K562 (cell line): ENCODE measurements at regions not wholly inside any gene's neighbourhood (a gene's known extent, or its start where the extent isn't known, plus 50 kb on each side); places are given as distances from the start of the nearest gene placed in this dataset.

Experiments used
- ATAC-seq: fragments of 200-7000 bp; cut with Tn5 transposase; 3 replicates; pipeline ENCODE4 v1.9.1; 2020; ENCODE audit warnings: moderate library complexity
- BruUV-seq: library from RNA; stranded (reverse); fragments of 400-500 nt; replicated peaks from 2 replicates; lab custom pipeline; 2021; lab: Mats Ljungman, UMichigan
- CTCF ChIA-PET: fragments of 300-600 bp; formaldehyde crosslinking; extraction: SDS; loops from one replicate; lab custom pipeline; 2021; ENCODE audit warnings: low intra/inter-chr PET ratio; lab: Yijun Ruan, JAX
- POLR2A ChIA-PET: fragments of 300-600, 350-650 bp; sonication (Branson Sonifier 250); formaldehyde crosslinking; extraction: SDS; loops from one replicate; lab custom pipeline; 2021; ENCODE audit warnings: antibody characterized with exemption, inconsistent platforms; lab: Yijun Ruan, JAX
- DNase-seq, 4 experiments: peaks; one replicate each; pipeline versions ENCODE4 v3.0.0 to v3.0.0-alpha.2; 2011 to 2018; ENCODE audit warnings: low spot score in 3 of 4, mixed read lengths in 3 of 4; ENCODE audit errors: extremely low read depth in 1 of 4
- FAIRE-seq: peaks from 2 replicates; lab custom pipeline; 2011; peaks lifted over from hg19 to GRCh38; lab: Jason Lieb, UNC
- H2AFZ ChIP-seq: 2 replicates; pipeline ENCODE4 v1.6.0; 2011; ENCODE audit warnings: low read depth, low read length, control low read depth, inconsistent platforms
- H3K27ac ChIP-seq: fragments of 200-600 bp; 3 replicates; pipeline ENCODE4 v1.8.0; 2011; ENCODE audit warnings: low read depth, mild to moderate bottlenecking, control low read depth, inconsistent platforms, low read length, moderate library complexity, mixed read lengths; ENCODE audit errors: extremely low read depth
- H3K27me3 ChIP-seq, 2 experiments: fragments of 300-600 bp in 1 of 2; 2 replicates in 1 of 2; 3 replicates in 1 of 2; pipeline versions ENCODE4 v1.6.0 to v1.8.0; 2011; ENCODE audit warnings: inconsistent platforms in 2 of 2, low read length in 2 of 2, mild to moderate bottlenecking in 1 of 2, mixed read lengths in 1 of 2, moderate library complexity in 1 of 2; ENCODE audit not compliant: control insufficient read depth in 2 of 2, insufficient read depth in 2 of 2
- H3K36me3 ChIP-seq: fragments of 300-600 bp; 3 replicates; pipeline ENCODE4 v1.8.0; 2011; ENCODE audit warnings: mild to moderate bottlenecking, low read length, inconsistent platforms; ENCODE audit not compliant: control insufficient read depth, insufficient read depth
- H3K4me1 ChIP-seq, 2 experiments: fragments of 200-600 bp in 1 of 2; replicated peaks in 1 of 2; 2 replicates in 1 of 2; 3 replicates in 1 of 2; pipeline versions ENCODE4 v1.5.1 to v1.8.0; 2011; ENCODE audit warnings: inconsistent platforms in 2 of 2, low read length in 2 of 2, mild to moderate bottlenecking in 1 of 2, mixed read lengths in 1 of 2, moderate library complexity in 1 of 2; ENCODE audit not compliant: control insufficient read depth in 2 of 2, insufficient read depth in 2 of 2
- H3K4me2 ChIP-seq: 2 replicates; pipeline ENCODE4 v1.6.1; 2011; ENCODE audit warnings: low read length, control low read depth, inconsistent platforms, mixed read lengths; ENCODE audit not compliant: insufficient read depth
- H3K4me3 ChIP-seq: fragments of 200-600 bp; sonication (generic), shearing (Covaris generic); 2 replicates; pipeline ENCODE4 v1.5.1; 2016; ENCODE audit warnings: control low read depth, inconsistent platforms
- H3K79me2 ChIP-seq: fragments of 200-600 bp; 3 replicates; pipeline ENCODE4 v1.8.0; 2011; ENCODE audit warnings: low read length, inconsistent platforms; ENCODE audit not compliant: control insufficient read depth, insufficient read depth
- H3K9ac ChIP-seq, 2 experiments: 2 replicates each; pipeline versions ENCODE4 v1.6.0 to v1.6.1; 2011; ENCODE audit warnings: low read depth in 2 of 2, low read length in 2 of 2, control low read depth in 1 of 2, inconsistent platforms in 1 of 2, mild to moderate bottlenecking in 1 of 2, mixed read lengths in 1 of 2; ENCODE audit not compliant: insufficient read depth in 1 of 2
- H3K9me1 ChIP-seq: one replicate; pipeline ENCODE4 v1.6.0; 2011; ENCODE audit warnings: inconsistent platforms, mild to moderate bottlenecking, low read length, moderate library complexity; ENCODE audit not compliant: control insufficient read depth, insufficient read depth
- H3K9me3 ChIP-seq: replicated peaks from 2 replicates; pipeline ENCODE4 v1.5.1; 2011; ENCODE audit warnings: low read depth, low read length, inconsistent platforms; ENCODE audit not compliant: control insufficient read depth, insufficient read depth
- H4K20me1 ChIP-seq: replicated peaks from 2 replicates; pipeline ENCODE4 v1.6.1; 2011; ENCODE audit warnings: low read length, inconsistent platforms, mixed read lengths; ENCODE audit not compliant: control insufficient read depth, insufficient read depth
- CUX1 ChIP-seq: fragments of 200-800 bp; sonication (Bioruptor generic); IDR thresholded peaks from 2 replicates; pipeline ENCODE4 v1.6.1; 2016; ENCODE audit warnings: missing genetic modification characterization, missing compliant biosample characterization
- E2F3 ChIP-seq: fragments of 250-450 bp; sonication (Bioruptor Pico); IDR thresholded peaks from 2 replicates; pipeline ENCODE4 v1.4.0; 2020; ENCODE audit warnings: mild to moderate bottlenecking
- EZH2 ChIP-seq: IDR thresholded peaks from 2 replicates; pipeline ENCODE4 v1.6.1; 2012; ENCODE audit warnings: low read depth, mild to moderate bottlenecking, inconsistent platforms, low read length, borderline replicate concordance
- GATAD2B ChIP-seq: fragments of 450-650 bp; IDR thresholded peaks from 2 replicates; pipeline ENCODE4 v1.6.1; 2017; ENCODE audit warnings: mild to moderate bottlenecking, borderline replicate concordance
- HDAC6 ChIP-seq: IDR thresholded peaks from 2 replicates; pipeline ENCODE4 v1.6.1; 2012; ENCODE audit warnings: low read depth, mild to moderate bottlenecking, control low read depth, inconsistent platforms, low read length, moderate library complexity
- HMG20B ChIP-seq: fragments of 250-450 bp; sonication (Bioruptor Pico); IDR thresholded peaks from 2 replicates; pipeline ENCODE4 v1.5.0; 2021; ENCODE audit warnings: mild to moderate bottlenecking
- ILF3 ChIP-seq: fragments of 450-650 bp; IDR thresholded peaks from 2 replicates; pipeline ENCODE4 v1.6.1; 2018; ENCODE audit warnings: antibody characterized with exemption, mild to moderate bottlenecking, moderate library complexity, borderline replicate concordance
- MEF2D ChIP-seq: conservative IDR thresholded peaks from 2 replicates; pipeline ENCODE4 v1.6.1; 2016; ENCODE audit warnings: low read depth, missing genetic modification characterization, missing compliant biosample characterization
- POLR2G ChIP-seq: fragments of 200-400 bp; formaldehyde crosslinking; IDR thresholded peaks from 2 replicates; pipeline ENCODE4 v1.6.1; 2017; ENCODE audit warnings: low read depth, mild to moderate bottlenecking, antibody characterized with exemption, low read length, moderate library complexity
- TAL1 ChIP-seq: fragments of 450-650 bp; IDR thresholded peaks from 2 replicates; pipeline ENCODE4 v1.6.1; 2016; ENCODE audit warnings: mild to moderate bottlenecking
- ZBTB12 ChIP-seq: fragments of 250-450 bp; sonication (Bioruptor Pico); IDR thresholded peaks from 2 replicates; pipeline ENCODE4 v1.4.0; 2020
- ZBTB17 ChIP-seq: fragments of 450-650 bp; formaldehyde crosslinking; IDR thresholded peaks from 2 replicates; pipeline ENCODE4 v1.4.0; 2020; ENCODE audit warnings: mild to moderate bottlenecking
- ZBTB7A ChIP-seq: IDR thresholded peaks from 2 replicates; pipeline ENCODE4 v1.6.1; 2011; ENCODE audit warnings: low read depth, mild to moderate bottlenecking, low read length, moderate library complexity, borderline replicate concordance; ENCODE audit not compliant: control insufficient read depth
- ZNF282 ChIP-seq: sonication (generic); formaldehyde crosslinking; IDR thresholded peaks from 2 replicates; pipeline ENCODE4 v1.8.1; 2023; ENCODE audit warnings: missing genetic modification reagents
- WGBS: fragments of 100-300 bp; shearing (Covaris generic); methylation state at CpG from one replicate; pipeline ENCODE4 v1.1.6; 2016; ENCODE audit warnings: low coverage, mixed read lengths; ENCODE audit not compliant: insufficient coverage; ENCODE audit errors: missing lambda C conversion rate; 5-methylcytosine and 5-hydroxymethylcytosine counted together
- in situ Hi-C: fragments of 300-500 bp; cut with MboI; formaldehyde crosslinking; loops from 4 replicates; pipeline ENCODE4 v1.15.0; 2018; ENCODE audit warnings: inconsistent platforms, mixed read lengths
- intact Hi-C: fragments of 100-400 bp; cut with micrococcal nuclease; formaldehyde crosslinking; loops from 2 replicates; pipeline ENCODE4 v1.14.2; 2022
- TF ChIP-seq, protein P1 (sequence below): fragments of 450-650 bp; IDR thresholded peaks from 2 replicates; pipeline ENCODE4 v1.6.1; 2018; ENCODE audit not compliant: partially characterized antibody

DNA sequence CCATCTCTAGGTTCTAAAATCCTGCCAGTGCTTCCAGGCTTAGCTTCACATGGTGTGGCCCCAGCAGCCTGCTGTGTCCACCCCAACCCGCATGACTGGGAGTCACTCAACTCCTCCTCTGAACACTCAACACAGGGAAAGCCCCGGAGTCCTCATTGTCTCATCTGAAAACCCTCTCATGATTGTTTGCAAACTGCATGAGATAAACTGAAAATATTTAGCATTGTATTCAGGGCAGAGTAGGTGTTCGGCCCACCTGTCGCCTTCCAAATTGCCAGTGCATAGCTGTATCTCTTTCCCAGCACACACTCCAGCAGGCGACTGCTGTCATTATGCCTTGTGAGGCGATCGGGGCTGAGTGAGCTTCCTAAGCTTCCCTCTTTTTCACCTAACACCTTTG is 76.7 kb upstream of the SORBS2 start:
- H3K27ac ChIP-seq, result no peak overlapping the region
- WGBS, result 2% methylated on average over 7 of the region's 7 CpGs
- no peaks in the 10 kb centered on the region for H3K36me3 ChIP-seq
- no peak overlapping the region for H3K4me3 ChIP-seq
- H4K20me1 ChIP-seq, result no peaks in the 10 kb centered on the region; the same call in 1 of the 2 replicates
- no peaks in the 10 kb centered on the region for H3K9me3 ChIP-seq
- ChIA-PET CTCF (no interaction called here), POLR2A (no interaction called here)
- no TSS peak for BruUV-seq
- ATAC-seq, result no peak
- H3K27me3 ChIP-seq, result peaks cover 0 to 4% of the 10 kb centered on the region in 2 experiments; a peak in 4 of 5 replicates
- no peak for DNase-seq
- no peak overlapping the region for H2AFZ ChIP-seq
- H3K4me1 ChIP-seq, result no peaks in the 10 kb centered on the region
- intact Hi-C loops (no loop called here), in situ Hi-C loops (no loop called here)
- FAIRE-seq, result no peak
- no peaks in the 10 kb centered on the region for H3K9me1 ChIP-seq
- no peak overlapping the region for H3K9ac ChIP-seq
- H3K79me2 ChIP-seq, result no peaks in the 10 kb centered on the region
- no peak overlapping the region for H3K4me2 ChIP-seq
- TF ChIP-seq ILF3 (no peak), POLR2G (no peak), ZBTB17 (CRISPR knock-in tag) (no peak), GATAD2B (no peak), CUX1 (no peak), HMG20B (no peak), ZBTB12 (no peak), MEF2D (tag) (no peak), ZBTB7A (no peak), ZNF282 (CRISPR knock-in tag) (no peak), TAL1 (no peak), HDAC6 (no peak), EZH2 (no peak), E2F3 (no peak)
- TF ChIP-seq, protein P1, sequence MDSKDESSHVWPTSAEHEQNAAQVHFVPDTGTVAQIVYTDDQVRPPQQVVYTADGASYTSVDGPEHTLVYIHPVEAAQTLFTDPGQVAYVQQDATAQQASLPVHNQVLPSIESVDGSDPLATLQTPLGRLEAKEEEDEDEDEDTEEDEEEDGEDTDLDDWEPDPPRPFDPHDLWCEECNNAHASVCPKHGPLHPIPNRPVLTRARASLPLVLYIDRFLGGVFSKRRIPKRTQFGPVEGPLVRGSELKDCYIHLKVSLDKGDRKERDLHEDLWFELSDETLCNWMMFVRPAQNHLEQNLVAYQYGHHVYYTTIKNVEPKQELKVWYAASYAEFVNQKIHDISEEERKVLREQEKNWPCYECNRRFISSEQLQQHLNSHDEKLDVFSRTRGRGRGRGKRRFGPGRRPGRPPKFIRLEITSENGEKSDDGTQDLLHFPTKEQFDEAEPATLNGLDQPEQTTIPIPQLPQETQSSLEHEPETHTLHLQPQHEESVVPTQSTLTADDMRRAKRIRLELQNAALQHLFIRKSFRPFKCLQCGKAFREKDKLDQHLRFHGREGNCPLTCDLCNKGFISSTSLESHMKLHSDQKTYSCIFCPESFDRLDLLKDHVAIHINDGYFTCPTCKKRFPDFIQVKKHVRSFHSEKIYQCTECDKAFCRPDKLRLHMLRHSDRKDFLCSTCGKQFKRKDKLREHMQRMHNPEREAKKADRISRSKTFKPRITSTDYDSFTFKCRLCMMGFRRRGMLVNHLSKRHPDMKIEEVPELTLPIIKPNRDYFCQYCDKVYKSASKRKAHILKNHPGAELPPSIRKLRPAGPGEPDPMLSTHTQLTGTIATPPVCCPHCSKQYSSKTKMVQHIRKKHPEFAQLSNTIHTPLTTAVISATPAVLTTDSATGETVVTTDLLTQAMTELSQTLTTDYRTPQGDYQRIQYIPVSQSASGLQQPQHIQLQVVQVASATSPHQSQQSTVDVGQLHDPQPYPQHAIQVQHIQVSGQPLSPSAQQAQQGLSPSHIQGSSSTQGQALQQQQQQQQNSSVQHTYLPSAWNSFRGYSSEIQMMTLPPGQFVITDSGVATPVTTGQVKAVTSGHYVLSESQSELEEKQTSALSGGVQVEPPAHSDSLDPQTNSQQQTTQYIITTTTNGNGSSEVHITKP, result no peak
